ENCODE measurements at regions not wholly inside any gene's neighbourhood (a gene's known extent, or its start where the extent isn't known, plus 50 kb on each side); places are given as distances from the start of the nearest gene placed in this dataset.

GRCh38 chr18:56377231-56377630, 261.2 kb downstream of the TXNL1 start (continued):
- TF ChIP-seq GTF3C2 (IDR thresholded peaks at IDR 0.05; ENCODE audit: borderline replicate concordance, extremely low read depth, insufficient read length) = no peak
- no peak for TF ChIP-seq GTF2F1 (IDR thresholded peaks at IDR 0.05; ENCODE audit: low read depth, low read length)
- no peak for TF ChIP-seq TSC22D4 (tag; IDR thresholded peaks at IDR 0.05)
- TF ChIP-seq KHSRP (IDR thresholded peaks at IDR 0.05) = no peak
- no peak for TF ChIP-seq CBX1 (IDR thresholded peaks at IDR 0.05; ENCODE audit: low read depth)
- no peak for TF ChIP-seq ZNF143 (CRISPR knock-in tag; IDR thresholded peaks at IDR 0.05)
- TF ChIP-seq THRB (CRISPR knock-in tag; conservative IDR thresholded peaks at IDR 0.05) = no peak
- TF ChIP-seq RFX1 (IDR thresholded peaks at IDR 0.05) = no peak
